ENCODE measurements at regions not wholly inside any gene's neighbourhood (a gene's known extent, or its start where the extent isn't known, plus 50 kb on each side); places are given as distances from the start of the nearest gene placed in this dataset.

- TF ChIP-seq CTCF (IDR thresholded peaks at IDR 0.05; ENCODE audit: insufficient read depth, low read length, poor library complexity, severe bottlenecking) (no peak), EZH2phosphoT487 (conservative IDR thresholded peaks at IDR 0.05; ENCODE audit: low read length) (no peak)
Measured at GRCh38 chr4:65865489-65865888, 195.2 kb upstream of the EPHA5 start.

All from SU-DHL-6 (cell line).